GM18867 (cell line): ENCODE measurements at regions not wholly inside any gene's neighbourhood (a gene's known extent, or its start where the extent isn't known, plus 50 kb on each side); places are given as distances from the start of the nearest gene placed in this dataset.
A peak's percentile ranks its signal among the peaks of the same experiment; 100 is the strongest.
"Not testable (repeated sequence)": the region's sequence is repeated elsewhere in the genome, so short reads cannot be mapped to it uniquely, and the experiment has no call there.

Experiments
- ATAC-seq: cut with Tn5 transposase; IDR thresholded peaks from one replicate; pipeline ENCODE4 v1.9.1; 2021; ENCODE audit warnings: mild to moderate bottlenecking, moderate library complexity; ENCODE audit not compliant: unreplicated experiment

DNA sequence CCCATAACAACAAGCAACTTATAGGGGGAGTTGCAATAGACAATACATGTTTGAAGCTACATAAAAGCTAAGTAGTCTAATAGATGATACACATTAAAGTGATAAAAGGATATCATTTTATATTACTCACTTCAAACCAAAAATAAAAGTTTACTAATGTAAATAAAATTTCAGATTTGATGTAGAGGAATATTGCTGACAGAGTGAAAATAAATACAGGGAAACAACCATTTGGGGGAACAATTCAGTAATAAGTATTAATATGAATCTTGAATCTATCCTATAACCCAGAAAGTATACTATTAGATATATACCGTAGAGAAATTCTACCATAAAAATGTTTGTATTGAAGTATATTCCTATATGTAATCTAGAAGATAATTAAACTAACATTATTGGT is 1248.9 kb upstream of the EPHA6 start:
- ATAC-seq: no peak

- ATAC-seq: no peak
Observed at GRCh38 chr3:95567346-95567745, 1247.0 kb upstream of the EPHA6 start.

DNA sequence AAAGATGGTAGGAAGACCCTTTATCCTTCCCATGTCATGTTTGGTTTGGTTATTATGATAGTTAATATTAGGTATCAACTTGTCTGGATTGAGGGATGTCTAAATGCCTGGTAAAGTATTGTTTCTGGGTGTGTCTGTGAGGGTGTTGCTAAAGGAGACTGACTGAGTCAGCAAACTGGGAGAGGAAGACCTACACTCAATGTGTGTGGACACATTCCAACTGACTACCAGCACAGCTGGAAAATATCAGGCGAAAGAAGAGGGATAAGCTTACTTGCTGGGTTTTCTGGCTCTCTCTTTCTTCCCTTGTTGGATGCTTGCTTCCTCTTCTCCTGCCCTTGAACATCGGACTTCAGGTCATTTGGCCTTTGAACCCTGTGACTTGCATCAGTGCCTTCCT is 1227.6 kb upstream of the EPHA6 start:
- no peak for ATAC-seq

- not testable (repeated sequence) for ATAC-seq
Observed at GRCh38 chr3:95587641-95588040, 1226.8 kb upstream of the EPHA6 start.

- no peak for ATAC-seq
Observed at GRCh38 chr3:95588473-95588872, 1225.9 kb upstream of the EPHA6 start.

- ATAC-seq: no peak
Observed at GRCh38 chr3:95595416-95596075, 1218.8 kb upstream of the EPHA6 start.

- ATAC-seq: no peak
Observed at GRCh38 chr3:95607926-95608325, 1206.5 kb upstream of the EPHA6 start.

DNA sequence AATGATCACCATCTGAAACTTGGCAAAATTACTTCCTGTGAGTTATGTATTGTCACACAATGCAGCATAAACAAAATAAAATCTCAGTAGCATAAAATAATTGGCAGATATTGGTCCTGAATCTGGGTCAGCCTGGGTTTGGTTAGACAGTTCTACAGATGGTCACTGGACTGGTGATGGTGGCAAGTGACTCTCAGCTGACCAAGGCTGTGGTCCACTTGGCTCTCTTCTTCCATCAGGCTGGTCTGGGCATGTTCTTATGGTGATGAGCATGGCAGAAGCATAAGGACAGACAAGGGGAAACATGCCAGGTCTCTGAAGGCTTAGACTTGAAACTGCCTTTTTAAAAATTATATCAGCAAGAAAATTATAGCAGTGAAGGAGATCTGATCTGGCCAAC is 1205.0 kb upstream of the EPHA6 start:
- ATAC-seq: no peak

DNA sequence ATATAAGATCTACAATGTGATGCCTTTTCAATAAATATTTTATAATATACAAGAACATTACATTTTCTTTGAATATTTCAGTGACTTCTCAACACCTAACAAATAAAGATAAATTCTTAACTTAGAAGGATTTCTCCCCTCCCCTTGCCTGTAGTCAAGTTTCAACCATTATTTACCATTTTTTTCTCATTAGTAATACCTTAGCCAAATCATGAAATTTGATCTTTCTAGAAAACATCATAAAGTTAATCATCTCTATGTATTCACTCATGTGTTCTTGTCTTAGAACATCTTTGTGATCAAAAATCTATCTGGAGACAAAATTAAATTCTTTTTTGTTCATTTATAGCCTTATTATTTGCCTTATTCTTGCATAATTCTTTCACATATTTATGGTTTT is 1201.8 kb upstream of the EPHA6 start:
- no peak for ATAC-seq

- ATAC-seq: no peak
Observed at GRCh38 chr3:95613993-95614392, 1200.4 kb upstream of the EPHA6 start.

- ATAC-seq: no peak
Observed at GRCh38 chr3:95615592-95616310, 1198.6 kb upstream of the EPHA6 start.

DNA sequence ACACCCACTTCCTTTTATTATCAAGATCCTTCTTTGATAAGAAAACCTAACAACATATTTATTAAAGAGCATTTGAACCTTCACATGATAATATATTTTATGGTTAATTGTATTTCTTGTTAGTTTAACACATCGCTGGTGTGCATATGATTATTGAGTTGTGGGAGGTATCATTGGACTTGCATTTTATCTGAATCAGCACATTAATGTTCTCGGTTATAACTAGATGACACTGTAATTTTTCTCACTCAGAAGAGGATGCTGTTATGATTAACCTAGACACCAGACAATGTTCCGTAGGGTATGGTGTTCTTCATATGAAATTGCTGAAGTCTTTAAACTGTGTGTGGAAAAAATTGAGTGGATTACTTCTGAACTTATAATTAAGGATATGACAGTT is 1188.3 kb upstream of the EPHA6 start:
- no peak for ATAC-seq

DNA sequence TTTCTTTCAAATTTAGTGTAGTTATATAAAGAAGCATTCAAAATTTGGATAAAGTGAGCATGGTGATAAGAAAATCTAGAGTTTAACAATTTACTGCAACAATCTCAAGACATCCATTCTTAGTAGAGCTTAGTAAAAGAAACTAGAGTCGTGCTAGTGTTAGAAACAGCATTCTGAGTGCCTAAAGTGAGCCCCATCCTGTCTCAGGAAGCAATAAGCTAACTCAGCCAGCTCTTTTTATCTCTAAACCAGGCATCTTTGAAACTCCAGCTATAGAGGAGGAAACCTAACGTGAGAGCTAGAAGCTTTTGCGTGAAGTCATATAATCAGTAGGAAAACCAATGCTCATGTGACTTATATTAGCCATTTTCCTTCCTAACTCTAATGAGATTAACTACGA is 1187.1 kb upstream of the EPHA6 start:
- no peak for ATAC-seq

DNA sequence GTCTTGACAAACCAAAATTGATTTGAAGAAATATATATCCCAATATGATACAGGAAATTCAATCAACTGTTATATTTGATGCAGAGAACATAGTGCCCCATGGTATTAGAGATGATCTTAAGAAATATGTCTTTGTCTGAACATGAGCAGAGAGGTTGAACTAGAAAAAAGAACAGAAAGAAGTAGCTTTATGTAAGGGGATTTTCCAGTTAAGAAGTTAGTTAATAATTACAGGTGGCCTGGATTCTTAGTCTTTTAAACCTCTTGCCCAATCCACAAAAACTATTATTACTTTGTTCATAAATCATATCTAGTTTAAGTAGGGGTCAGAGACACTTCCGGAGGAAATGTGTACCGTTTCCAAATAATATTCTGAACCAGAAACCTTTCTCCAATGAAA is 1186.7 kb upstream of the EPHA6 start:
- ATAC-seq: no peak

DNA sequence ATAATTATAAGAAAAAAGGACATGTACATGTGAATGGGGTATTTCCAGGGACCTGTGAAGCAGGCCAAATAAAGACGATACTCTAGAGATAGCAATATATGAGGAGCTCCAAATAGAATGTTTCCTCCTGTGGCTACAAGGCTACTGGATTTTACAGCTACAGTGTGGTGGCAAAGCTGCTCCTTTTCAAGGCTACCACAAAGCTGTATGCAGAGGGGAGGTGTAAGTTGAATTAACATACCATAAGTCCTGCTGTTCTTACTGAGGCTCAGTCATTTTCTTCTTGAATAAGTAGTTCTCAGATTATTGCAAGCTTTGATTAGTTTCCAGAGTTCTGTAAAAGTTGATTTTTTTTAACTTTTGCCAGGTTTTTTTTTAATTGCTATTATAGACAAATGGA is 1184.6 kb upstream of the EPHA6 start:
- no peak for ATAC-seq

DNA sequence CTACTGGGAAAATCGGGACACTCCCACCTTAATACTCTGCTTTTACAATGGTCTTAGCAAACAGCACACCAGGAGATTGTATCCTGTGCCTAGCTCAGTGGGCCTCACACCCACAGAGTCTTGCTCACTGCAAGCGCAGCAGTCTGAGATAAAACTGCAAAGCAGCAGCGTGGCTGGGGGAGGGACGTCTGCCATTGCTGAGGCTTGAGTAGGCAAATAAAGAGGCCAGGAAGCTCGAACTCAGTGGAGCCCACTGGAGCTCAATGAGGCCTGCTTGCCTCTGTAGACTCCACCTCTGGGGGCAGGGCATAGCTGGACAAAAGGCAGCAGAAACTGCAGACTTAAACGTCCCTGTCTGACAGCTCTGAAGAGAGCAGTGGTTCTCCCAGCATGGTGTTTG is 1169.1 kb upstream of the EPHA6 start:
- no peak for ATAC-seq

DNA sequence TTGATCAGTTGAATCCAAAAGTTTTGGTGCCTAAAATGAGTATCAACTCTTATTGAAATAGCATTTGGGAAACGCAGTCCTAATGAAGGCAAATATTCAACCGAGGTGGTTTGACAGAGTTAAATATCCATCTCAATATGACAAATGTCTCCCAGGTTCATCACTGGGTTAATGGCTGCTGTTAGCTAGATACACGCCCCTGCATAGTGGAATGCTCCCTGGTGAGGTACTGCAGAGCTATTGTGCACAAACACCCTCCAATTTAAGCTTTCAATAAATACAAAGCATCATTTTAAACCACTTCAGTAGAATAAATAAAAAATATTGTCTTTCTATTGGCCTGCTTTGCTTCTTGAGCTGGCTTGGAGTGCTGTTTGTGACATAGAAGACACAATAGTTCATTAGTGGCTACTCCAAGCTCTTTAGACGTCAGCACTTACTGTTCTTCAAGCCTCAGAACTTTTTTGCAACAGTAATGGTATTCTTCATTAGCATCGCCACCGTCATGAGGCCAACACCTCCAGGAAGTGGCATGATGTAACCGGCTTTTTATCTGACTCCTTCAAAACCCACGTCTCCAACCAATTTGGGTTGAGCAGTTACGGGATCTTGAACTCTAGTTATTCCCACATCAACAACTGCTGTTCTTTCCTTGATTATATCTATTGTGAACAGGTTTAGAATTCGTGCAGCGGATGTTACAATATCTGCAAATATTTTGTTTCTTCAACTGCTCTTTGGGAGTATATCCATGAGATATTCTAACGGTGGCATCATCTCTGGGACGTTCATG is 1159.6 kb upstream of the EPHA6 start:
- ATAC-seq: no peak

DNA sequence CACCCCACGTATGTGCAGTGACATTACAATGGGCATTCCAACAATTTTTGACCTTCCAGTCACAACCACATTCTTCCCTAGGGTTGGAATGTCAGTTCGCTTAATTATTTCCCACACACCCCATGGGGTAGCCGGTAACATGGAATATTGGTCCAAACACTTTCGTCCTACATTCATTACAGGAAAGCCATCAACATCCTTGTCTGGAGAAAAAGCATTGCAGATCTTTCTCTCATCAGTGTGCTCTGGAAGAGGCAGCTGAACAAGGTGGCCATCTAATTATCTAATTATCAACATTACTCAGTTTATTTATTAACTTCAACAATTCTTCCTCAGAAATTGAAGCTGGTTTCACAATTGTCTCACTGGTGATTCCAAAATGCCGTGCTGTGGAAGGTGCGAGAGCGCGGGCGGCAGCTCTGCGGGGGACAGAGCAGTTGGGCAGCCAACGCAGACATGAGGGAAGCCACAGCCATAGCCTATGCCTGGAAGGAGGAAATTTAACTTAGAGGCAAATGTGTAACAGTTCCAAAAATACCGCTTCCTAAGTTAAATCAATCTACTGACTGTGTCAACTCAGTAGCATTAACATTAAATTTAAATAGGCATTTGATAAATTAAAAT is 1158.9 kb upstream of the EPHA6 start:
- no peak for ATAC-seq

DNA sequence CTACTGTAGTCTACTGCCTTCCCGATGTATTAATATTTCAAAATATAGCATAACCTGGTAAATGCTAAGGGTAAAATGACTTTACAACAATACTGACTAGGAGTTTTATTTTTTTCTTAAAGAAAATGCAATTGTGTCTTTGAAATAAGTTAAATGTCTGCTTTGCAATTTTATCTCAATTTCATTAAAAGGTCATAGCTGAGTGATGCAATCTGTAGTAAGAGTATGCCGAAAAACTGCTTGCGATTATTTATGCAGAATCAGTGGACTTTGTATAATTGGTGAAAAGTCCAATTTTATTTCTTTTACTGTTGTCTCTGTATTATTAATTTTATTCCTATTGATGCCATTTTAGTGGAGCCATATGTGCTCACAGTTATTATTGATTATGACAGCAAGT is 1143.6 kb upstream of the EPHA6 start:
- ATAC-seq: no peak

DNA sequence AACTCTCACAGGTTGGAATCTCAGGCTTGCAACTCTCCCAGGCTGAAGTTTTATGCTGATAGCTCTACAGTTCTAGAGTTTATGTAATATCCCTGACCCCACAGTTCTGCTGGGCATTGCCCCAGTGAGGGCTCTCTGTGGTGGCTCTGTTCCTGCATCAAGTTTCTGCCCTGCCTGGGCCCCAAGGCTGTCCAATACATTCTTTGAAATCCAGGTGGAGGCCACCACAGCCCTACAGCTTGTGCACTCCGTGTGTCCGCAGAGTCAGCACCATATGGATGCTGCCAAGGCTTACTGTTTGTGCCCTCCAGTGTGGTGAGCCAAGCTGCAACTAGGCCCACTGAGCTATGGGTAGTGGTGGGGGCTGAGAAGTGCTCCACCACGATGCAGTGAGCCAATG is 1141.2 kb upstream of the EPHA6 start:
- ATAC-seq: no peak

GRCh38 chr3:95705786-95706418 is 1108.5 kb upstream of the EPHA6 start:
- ATAC-seq: peak; percentile 97
